HG02885 (cell line): ENCODE measurements at regions not wholly inside any gene's neighbourhood (a gene's known extent, or its start where the extent isn't known, plus 50 kb on each side); places are given as distances from the start of the nearest gene placed in this dataset.

ENCODE experiments used
- ATAC-seq: cut with Tn5 transposase; IDR thresholded peaks from one replicate; pipeline ENCODE4 v1.9.1; 2021; ENCODE audit warnings: mild to moderate bottlenecking; ENCODE audit not compliant: unreplicated experiment, poor library complexity

DNA sequence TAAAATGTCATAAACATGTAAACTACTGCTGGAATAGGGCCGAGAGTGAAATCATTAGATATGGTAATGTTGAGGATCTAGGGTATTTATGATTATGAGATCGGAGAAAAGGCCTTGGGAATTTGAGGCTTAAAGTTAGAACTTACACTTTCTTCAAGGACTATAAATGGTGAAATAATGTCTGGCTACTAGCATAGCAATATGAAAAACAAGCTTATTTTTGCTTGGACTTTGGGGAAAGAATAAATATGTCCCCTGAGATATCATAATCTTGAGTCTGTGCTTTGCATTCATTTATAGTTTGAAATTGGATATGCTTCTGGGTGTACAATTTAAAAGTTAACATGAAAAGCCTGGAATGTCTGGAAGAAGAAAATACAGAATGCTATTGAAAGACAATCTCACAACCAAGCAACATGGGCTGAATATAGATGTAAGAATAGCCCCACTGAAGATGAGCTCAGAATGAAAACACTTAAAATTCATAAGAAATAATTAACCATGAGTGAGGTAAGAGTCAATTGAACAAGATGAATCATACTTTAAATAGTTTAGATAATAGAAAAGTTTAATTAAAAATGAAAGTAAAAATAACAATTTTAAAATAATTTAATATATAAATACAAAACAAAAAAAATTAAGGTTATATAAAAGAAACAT lies 1555.4 kb upstream of the MIR17HG start:
- ATAC-seq: no peak

DNA sequence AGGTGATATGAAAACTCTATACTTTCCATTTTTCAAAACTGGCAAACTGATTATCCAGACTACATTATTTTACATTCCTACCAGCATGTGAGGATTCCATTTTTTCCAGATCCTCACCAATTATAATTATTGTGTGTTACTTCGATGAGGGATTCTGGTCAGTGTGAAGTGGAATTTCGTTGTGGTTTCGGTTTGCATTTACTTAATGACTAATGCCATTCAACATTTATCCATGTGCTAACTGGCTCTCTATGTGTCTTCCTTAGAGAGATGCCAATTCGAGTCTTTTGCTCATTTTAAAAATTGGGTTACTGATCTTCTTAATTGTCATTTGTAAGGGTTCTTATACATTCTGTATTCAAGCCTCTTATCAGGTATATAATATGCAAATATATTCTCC lies 1551.3 kb upstream of the MIR17HG start:
- no peak for ATAC-seq

DNA sequence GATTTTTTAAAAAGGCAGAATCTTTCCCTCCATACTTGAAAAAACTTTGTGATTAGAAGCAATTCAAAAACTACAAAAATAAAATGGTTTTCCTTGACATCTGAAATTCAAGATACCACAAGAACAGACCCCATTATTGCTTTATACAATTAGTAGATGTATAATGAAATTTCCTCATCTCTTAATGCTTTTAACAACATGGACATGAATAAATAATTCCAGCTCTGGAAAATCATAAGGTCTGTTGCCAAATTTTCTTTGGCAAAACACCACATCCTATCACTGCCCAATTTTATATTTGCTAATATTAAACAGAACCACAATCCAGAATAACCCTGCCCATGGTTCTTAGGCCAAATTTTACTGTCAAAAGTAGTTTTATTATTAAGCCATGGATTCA lies 1543.6 kb upstream of the MIR17HG start:
- no peak for ATAC-seq

DNA sequence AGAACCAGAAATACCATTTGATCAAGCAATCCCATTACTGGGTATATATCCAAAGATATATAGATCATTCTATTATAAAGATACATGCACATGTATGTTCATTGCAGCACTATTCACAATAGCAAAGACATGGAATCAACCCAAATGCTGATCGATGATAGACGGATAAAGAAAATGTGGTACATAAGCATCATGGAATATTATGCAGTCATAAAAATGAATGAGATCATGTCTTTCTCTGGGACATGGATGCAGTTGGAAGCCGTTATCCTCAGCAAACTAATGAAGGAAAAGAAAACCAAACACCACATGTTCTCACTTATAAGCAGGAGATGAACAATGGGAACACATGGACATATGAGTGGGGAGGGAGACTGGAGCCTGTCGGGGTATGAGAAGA lies 1540.9 kb upstream of the MIR17HG start:
- no peak for ATAC-seq

DNA sequence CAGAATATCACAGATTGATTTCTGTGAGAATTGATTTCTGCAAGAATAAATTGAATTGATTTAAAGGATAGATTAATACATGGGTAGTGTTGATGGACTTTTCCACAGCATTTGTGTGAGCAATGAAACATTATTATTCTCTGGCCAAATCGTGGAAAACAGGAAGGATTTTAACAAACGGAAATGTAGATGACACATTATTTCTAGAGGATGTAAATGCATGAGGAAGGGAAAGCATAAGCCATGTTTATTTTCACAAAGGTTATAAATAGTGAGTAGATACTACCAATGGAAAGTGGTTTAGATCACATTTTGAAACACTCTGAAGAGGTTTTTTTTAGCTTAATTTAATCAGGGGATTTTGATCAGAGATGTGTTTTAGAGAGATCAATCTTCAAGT lies 1534.6 kb upstream of the MIR17HG start:
- no peak for ATAC-seq

DNA sequence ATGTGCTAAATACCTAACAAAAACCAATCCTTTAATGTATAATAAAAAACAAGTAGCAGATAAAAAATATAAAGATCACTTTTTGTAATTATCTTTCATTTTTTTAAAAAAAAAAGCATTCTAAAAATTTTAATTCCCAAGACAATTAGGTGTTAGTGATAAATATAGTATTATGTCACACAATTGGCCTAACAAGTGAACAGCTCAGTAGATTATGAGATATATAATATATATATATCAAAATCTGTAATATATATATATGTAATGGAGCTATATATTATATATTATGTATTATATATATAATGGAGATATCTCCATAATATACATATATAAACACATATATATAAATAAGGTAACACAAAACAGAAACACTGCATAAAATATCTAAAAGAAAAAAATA lies 1531.1 kb upstream of the MIR17HG start:
- ATAC-seq: no peak

DNA sequence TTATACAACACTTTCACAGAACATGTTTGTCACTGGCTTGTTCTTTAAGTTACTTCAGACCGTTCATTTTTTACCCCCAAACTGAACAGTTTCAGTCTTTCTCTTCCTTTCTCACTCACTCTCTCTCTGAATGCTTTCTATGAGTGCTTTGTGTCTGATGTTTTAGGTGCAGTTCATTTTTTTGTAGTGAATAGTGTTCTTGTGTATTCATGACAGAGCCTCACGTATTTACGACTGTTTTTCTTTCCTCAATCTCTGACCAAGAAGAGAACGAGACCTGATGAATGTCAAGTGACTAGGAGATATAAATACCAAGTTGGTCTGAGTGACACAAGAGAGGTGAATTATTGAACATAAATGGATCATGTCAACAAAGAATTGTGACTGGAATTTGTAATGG lies 1525.0 kb upstream of the MIR17HG start:
- no peak for ATAC-seq

DNA sequence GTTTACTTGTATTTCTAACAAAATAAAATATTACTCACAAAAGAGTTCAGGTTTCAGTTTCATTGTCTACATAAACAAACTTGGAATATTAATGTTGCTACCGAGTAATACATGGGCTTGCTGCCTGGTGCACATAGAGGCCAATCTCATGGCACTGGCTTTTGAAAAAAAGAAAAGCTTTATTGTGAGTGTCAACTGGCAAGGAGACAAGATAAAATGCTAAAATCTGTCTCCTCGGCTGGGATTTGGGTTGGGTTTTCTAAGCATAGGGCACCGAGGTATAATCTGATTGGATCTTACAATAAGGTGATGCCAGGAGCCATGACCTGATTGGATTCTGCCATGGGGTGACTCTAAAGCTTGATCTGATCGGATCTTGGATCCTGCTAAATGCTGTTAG lies 1519.9 kb upstream of the MIR17HG start:
- no peak for ATAC-seq

DNA sequence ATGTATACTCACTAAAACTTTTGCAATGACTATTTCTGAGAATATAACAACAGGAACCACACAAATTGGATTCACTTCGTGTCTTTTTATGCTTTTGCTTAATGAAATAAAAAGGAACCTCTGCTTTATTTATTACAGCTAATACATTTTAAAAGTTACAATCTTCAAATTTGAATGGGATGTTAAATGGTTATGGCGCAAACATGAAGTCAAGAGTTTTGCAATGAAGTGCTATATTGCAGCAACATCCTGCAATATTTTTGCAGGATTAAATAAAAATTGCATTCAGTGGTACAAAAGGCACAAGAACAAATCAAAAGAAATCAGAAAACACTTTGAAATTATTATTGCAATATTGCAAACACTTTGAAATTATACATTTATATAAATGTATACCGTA lies 1519.0 kb upstream of the MIR17HG start:
- no peak for ATAC-seq

DNA sequence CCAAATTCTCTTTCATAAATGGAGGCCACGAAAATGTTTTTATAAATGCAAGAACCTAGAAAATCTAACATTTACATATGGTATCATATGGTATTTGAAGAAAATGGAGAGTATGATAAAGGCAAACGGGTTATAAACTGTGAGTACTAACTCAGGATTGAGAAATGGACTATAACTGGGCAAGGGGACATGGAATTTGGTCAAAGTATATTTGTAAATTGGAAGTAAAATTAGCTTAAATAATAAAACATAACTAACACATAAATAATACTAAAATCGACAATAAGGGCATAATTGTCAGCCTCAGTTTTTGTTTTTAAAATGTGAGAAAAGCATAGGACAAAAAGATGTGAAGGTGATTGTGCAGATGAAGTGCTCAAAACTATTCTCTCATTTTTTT lies 1516.3 kb upstream of the MIR17HG start:
- no peak for ATAC-seq

DNA sequence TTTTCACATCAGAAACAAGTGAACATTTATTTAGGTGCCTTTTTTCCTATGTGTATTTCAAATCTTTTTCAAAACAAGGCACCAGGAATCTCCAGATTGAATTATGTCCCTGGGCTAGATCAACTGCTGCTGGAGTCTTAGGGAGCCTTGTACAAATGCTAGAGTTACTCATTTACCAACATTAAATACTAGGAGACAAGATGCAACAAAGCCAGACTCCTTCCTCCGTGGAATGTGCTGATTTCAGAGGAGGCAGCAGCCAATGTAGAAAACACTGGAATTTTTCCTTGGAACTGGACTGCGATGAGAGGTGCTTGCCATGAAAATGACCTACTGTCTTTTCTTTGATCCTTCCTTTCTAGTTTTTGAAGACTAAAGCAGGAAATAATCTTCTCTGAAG lies 1514.7 kb upstream of the MIR17HG start:
- no peak for ATAC-seq

DNA sequence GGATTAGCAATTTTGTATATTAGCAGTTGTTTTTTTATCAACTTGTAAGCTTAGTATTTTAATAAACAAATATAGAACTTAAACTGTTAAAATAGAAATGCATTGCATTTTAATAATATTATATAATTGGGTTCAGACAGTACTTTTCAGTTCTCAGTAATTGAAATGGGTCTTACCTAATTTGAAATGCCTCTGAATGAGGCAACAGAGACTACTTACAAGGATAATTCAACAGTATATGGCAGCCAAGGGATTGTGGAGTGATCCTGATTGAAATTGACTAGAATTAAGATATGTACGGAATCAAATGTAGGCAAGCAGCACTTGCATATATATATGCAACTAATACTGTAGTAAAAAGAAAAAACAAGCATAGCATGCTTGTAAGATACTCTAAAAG lies 1503.9 kb upstream of the MIR17HG start:
- ATAC-seq: no peak

GRCh38 chr13:89845874-89846273 lies 1501.6 kb upstream of the MIR17HG start:
- ATAC-seq: no peak

DNA sequence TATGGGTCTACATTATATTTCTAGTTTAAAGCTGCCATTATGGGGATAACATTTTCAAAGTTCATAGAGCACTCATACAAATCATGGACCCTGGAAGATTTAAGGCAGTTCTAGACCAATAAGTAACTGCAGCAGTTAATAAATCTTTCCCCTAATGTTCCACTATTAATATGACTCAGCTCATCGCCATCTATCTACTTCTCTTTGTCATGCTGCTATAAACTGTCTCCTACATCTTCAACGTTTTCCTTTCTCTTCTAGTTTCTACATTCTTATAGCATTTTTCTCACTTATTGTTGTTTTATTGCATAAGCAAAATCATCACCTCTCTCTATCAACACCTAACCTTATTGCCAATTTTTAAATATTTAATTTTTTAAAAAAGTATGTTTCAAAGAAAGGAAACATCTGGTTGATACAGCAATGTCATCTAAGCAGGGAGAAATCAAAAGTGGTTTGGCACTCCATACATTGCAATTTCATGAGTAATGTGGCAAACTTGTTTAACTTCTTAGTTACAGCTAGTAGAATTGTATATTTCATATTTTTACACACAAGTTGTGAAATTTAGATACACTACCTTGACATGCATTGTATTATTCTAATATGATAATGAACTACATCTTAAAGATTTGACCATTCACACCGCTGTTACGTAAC lies 1500.4 kb upstream of the MIR17HG start:
- no peak for ATAC-seq

DNA sequence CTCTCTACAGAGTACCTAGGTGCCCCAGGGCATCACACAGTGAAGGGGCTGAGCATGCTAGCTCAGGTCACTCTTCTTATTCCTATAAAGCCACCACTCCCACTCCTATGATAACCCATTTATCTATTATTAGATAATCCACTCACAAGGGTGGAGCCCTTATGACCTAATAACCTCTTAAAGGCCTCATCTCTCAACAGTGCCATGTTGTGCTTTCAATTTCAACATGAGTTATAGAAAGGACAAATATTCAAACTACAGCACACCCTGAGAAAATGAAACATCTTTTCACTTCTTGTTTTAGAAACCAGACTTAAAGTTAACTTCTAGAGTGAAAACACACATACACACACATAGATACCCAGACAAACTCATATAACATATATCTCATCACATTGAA lies 1494.9 kb upstream of the MIR17HG start:
- ATAC-seq: no peak

GRCh38 chr13:89856512-89856911 lies 1491.0 kb upstream of the MIR17HG start:
- no peak for ATAC-seq

DNA sequence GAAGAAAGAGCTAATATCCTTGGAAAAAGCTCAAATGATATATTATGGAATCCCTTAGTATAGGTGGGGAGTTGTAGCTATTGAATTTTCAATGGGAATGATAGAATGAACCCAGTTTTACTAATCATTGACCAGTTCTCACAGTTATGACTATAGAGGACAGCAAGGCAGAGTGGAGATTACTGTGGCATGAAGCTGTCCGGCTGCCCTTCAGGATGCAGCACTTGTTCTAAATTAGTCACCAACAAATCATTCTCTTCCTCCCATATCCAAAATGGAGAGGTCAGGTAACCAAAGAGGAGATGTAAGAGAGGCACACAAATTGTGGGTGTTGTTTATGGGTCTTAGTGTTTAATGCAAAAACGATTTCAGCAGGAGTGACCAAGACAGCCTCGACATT lies 1490.0 kb upstream of the MIR17HG start:
- ATAC-seq: no peak

- ATAC-seq: no peak
Measured at GRCh38 chr13:89862011-89862690, 1485.3 kb upstream of the MIR17HG start.

- no peak for ATAC-seq
Measured at GRCh38 chr13:89862691-89863036, 1484.8 kb upstream of the MIR17HG start.

GRCh38 chr13:89865164-89866064 lies 1482.1 kb upstream of the MIR17HG start:
- ATAC-seq: no peak

DNA sequence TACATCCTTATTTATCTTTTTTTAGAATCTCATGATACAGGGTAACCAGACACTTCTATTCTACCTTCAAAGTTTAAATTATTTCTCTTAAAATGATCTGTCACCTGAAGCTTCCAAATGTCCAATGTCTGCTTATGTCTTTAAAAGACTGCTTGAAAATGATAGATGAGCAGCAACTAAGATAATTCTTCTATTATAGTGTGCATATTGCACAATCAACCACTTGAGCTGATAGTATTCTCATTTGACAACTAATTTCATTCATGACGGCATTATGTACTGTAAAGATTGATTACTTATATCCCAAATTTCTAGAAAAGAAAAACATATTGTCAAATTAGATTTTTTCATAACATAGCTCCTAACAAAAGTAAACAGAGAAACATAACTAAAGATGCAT lies 1478.2 kb upstream of the MIR17HG start:
- ATAC-seq: no peak
